ENCODE measurements at regions not wholly inside any gene's neighbourhood (a gene's known extent, or its start where the extent isn't known, plus 50 kb on each side); places are given as distances from the start of the nearest gene placed in this dataset.
A peak's percentile ranks its signal among the peaks of the same experiment; 100 is the strongest.

- no peak for ATAC-seq
Measured at GRCh38 chr2:237150186-237150585, 64.5 kb downstream of the COPS8 start.

GRCh38 chr2:237150831-237151375 lies 65.2 kb downstream of the COPS8 start:
- DNase-seq, result no peak
- ATAC-seq, result no peak
- intact Hi-C loops (cut with micrococcal nuclease), result no loop called here

More at GRCh38 chr2:237150186-237150585, 64.5 kb downstream of the COPS8 start:
- DNase-seq, result no peak
- intact Hi-C loops (cut with micrococcal nuclease), result no loop called here

- no peak for ATAC-seq
- intact Hi-C loops (cut with micrococcal nuclease), result no loop called here
- DNase-seq, result no peak
Measured at GRCh38 chr2:237152361-237152760, 66.7 kb downstream of the COPS8 start.

GRCh38 chr2:237153181-237153580 lies 67.5 kb downstream of the COPS8 start:
- no peak for DNase-seq
- intact Hi-C loops (cut with micrococcal nuclease), result no loop called here
- ATAC-seq, result no peak

- intact Hi-C loops (cut with micrococcal nuclease), result no loop called here
- no peak for DNase-seq
- ATAC-seq, result no peak
Measured at GRCh38 chr2:237154082-237154638, 68.5 kb downstream of the COPS8 start.

- intact Hi-C loops (cut with micrococcal nuclease), result no loop called here
Measured at GRCh38 chr2:237154884-237155851, 69.5 kb downstream of the COPS8 start.

GRCh38 chr2:237156031-237156856 lies 70.6 kb downstream of the COPS8 start:
- peak; percentile 66 for ATAC-seq
- DNase-seq, result peak; percentile 79
- intact Hi-C loops (cut with micrococcal nuclease), result no loop called here

More at GRCh38 chr2:237154884-237155851, 69.5 kb downstream of the COPS8 start:
- peak; percentile 6 for ATAC-seq
- no peak for DNase-seq

- ATAC-seq (no peak), DNase-seq (no peak)
- intact Hi-C loops (cut with micrococcal nuclease), result no loop called here
Measured at GRCh38 chr2:237156857-237157779, 71.4 kb downstream of the COPS8 start.

- ATAC-seq (no peak), DNase-seq (no peak)
- intact Hi-C loops (cut with micrococcal nuclease), result no loop called here
Measured at GRCh38 chr2:237157780-237158102, 72.1 kb downstream of the COPS8 start.

- DNase-seq, result no peak
- no peak for ATAC-seq
- intact Hi-C loops (cut with micrococcal nuclease), result no loop called here
Measured at GRCh38 chr2:237158194-237158593, 72.5 kb downstream of the COPS8 start.

GRCh38 chr2:237159006-237159911 lies 73.6 kb downstream of the COPS8 start:
- ATAC-seq (peak; percentile 10), DNase-seq (peak; percentile 71)
- intact Hi-C loops (cut with micrococcal nuclease), result no loop called here

- intact Hi-C loops (cut with micrococcal nuclease), result loop anchor here (10.0 kb wide), 1 partner anchor 244 kb away; no protein-coding TSS in a partner anchor
- DNase-seq (peak; percentile 57), ATAC-seq (peak; percentile 23)
Measured at GRCh38 chr2:237160271-237160919, 74.7 kb downstream of the COPS8 start.

GRCh38 chr2:237161189-237161588 lies 75.5 kb downstream of the COPS8 start:
- ATAC-seq, result peak; percentile 86
- peak; percentile 70 for DNase-seq
- intact Hi-C loops (cut with micrococcal nuclease), result loop anchor here (10.0 kb wide), 1 partner anchor 244 kb away; no protein-coding TSS in a partner anchor

GRCh38 chr2:237162959-237163358 lies 77.3 kb downstream of the COPS8 start:
- ATAC-seq, result no peak
- intact Hi-C loops (cut with micrococcal nuclease), result loop anchor here (10.0 kb wide), 1 partner anchor 242 kb away; no protein-coding TSS in a partner anchor

GRCh38 chr2:237164474-237165042 lies 78.9 kb downstream of the COPS8 start:
- DNase-seq (no peak), ATAC-seq (peak; percentile 20)
- intact Hi-C loops (cut with micrococcal nuclease), result loop anchor here (10.0 kb wide), 1 partner anchor 240 kb away; no protein-coding TSS in a partner anchor

More at GRCh38 chr2:237162959-237163358, 77.3 kb downstream of the COPS8 start:
- DNase-seq, result no peak

Measured in left ventricle myocardium superior (tissue), 1 donor.